HTERT RPE-1 (cell line): ENCODE measurements at regions not wholly inside any gene's neighbourhood (a gene's known extent, or its start where the extent isn't known, plus 50 kb on each side); places are given as distances from the start of the nearest gene placed in this dataset.

Experiments used
- in situ Hi-C: fragments of 300-500 bp; cut with MboI; formaldehyde crosslinking; loops from 4 replicates; pipeline ENCODE4 v1.14.3; 2020; ENCODE audit warnings: low sequenced_read_pairs

GRCh38 chr10:123480344-123480743, 185.8 kb upstream of the GPR26 start:
- in situ Hi-C loops: no loop called here

GRCh38 chr10:123480845-123481244, 185.3 kb upstream of the GPR26 start:
- in situ Hi-C loops: no loop called here

GRCh38 chr10:123484722-123485121, 181.4 kb upstream of the GPR26 start:
- in situ Hi-C loops: no loop called here

DNA sequence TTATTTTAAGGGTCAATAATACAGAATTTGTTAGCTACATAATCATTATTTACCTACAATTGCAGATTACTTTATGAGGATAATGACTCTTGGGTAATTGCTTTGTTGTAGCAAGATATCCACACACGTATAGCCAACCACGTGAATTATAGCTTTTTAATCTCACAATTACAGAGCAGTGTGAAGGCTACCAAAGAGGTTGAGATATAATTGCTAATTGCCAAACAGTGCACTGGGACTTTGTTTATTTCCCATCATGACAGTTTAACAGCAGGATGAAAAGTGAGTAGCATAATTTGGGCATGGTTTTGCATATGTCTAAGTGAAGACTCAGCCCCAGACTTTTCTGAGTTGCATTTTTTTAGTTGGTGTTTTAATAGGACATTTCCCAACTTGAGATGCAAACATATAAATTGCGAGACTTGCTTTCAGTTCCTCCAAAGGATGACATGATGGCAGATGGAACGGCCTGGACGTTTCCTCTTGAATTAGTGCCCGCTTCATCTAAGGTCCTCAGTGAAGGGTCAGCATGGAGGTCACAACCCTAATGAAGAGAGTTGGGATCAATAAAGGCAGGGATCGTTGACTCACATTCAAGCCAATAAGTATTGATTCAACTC, 180.7 kb upstream of the GPR26 start:
- in situ Hi-C loops: no loop called here

GRCh38 chr10:123488436-123488835, 177.7 kb upstream of the GPR26 start:
- in situ Hi-C loops: no loop called here

- in situ Hi-C loops: no loop called here
These were observed 174.8 kb upstream of the GPR26 start for GRCh38 chr10:123491364-123491763.

DNA sequence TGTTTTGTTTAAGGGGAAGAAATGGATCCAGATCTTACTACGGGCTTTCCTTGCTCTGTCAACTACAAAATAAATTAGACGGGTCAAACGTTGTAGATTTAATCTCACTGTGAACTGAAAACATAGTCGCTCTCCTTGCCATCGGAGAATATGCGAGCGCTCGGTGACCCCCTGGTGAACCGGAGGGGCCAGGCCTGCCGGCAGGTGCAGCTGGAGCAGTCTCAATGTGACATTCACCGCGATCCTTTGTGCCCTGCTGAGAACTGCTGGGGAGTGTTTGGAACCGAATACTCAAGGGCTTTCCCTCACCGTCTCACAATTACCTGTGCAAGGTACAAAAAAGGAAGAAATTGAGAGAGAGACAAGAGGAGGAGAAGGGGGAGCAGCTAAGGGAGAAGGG, 174.1 kb upstream of the GPR26 start:
- in situ Hi-C loops: no loop called here

GRCh38 chr10:123494301-123494808, 171.8 kb upstream of the GPR26 start:
- in situ Hi-C loops: no loop called here

DNA sequence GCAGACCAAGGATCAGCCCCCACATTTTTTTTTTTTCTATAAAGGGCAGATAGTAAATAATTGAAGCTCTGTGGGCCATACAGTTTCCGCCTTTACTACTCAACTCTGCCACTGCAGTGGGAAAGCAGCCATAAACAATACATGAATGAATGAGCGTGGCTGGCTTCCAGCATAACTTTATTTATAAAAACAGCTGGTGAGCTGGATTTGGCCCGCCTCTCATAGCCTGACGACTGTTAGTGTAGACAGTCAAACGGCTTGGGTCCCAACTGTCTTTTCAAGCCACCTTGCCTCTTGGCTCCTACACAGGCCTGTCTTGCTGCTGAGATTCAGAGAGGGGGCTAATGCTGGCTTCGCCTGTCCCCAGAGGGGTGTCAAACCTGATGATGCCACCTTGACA, 169.8 kb upstream of the GPR26 start:
- in situ Hi-C loops: no loop called here

DNA sequence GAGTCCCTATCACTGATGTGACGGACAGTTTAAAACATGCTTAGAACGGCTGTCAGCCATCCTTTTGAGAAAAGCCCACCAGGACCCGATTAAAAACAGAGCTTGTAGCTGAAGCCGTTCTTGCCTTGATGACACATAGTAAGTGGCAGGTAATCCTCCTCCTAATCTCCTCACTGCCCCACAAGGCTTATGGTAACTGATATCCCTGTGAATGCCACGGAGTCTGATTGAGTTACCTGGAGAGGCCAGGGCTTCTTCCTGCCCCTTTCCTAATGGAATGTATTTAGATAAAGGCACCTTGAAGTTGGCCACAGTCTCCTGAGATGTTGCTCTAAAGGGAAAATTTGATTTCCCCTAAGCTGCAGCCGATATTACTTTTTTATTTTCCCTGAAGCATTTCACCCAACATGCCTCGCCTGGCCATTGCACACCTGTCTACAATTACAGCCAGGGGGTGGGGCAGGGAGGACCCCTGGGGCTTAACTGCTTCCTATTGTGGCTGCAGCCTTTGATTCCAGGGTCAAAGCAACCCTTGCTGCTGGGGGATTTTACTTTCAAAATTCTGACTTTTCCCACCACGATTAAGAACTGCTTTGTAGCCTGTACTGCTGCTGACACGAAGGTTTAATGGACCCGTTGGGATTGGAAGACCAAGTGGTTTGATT, 169.0 kb upstream of the GPR26 start:
- in situ Hi-C loops: no loop called here

DNA sequence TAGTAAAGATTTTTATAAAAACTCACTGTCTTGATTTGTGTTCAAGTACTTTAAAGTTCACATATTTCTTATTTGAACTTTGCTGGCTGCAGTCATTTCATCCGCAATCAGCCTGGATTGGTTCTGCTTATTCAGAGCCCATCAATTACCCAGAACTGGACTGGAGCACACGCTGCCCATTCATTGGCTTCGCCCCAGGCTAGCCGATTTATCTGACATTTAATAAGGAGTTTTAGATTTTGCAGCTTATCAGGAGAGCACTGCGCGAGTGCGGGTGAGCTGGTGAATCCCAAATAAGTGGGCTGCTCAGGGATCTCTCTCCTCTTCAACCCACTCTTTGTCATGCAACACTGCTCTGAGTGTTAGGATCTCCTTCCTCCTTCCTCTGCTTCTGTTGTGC, 166.0 kb upstream of the GPR26 start:
- in situ Hi-C loops: no loop called here

DNA sequence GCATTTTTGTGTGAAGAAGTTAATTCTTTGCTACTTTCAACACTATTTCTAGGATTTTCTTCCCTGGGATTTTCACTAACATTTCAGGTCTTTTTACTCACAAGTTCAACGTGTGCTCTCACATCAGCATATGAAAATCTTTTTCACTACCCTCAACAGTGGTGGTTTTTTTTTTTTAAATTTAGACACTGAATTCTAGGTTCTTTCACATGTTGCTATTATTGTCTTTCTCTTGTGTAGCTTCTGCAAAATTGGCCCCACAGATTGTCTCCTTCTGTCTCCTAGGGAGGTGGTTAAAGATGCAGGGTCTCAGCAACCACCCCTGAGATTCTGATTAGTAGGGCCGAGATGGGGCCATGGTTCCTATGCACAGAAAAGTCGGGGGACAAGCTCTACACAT, 165.0 kb upstream of the GPR26 start:
- in situ Hi-C loops: no loop called here

DNA sequence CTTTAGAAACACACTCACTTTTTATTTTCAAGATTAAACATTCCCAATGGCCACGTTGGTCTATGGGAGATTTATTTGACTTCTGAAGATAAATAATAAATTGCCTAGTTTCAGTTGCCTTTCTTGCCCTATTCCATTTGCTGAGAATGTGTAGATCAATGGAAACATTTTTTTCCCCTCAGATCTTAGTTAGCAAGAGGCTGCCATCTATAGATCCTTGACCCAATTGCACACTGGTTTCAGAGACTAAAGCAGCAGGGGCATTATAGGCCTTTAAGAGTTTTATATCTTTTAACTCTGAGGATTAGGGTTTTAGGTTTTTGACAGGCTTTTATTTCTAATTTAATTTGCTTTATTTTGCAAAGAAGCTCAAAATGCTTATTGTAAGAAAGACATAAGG, 163.2 kb upstream of the GPR26 start:
- in situ Hi-C loops: no loop called here

- in situ Hi-C loops: no loop called here
These were observed 159.7 kb upstream of the GPR26 start for GRCh38 chr10:123506455-123506854.

DNA sequence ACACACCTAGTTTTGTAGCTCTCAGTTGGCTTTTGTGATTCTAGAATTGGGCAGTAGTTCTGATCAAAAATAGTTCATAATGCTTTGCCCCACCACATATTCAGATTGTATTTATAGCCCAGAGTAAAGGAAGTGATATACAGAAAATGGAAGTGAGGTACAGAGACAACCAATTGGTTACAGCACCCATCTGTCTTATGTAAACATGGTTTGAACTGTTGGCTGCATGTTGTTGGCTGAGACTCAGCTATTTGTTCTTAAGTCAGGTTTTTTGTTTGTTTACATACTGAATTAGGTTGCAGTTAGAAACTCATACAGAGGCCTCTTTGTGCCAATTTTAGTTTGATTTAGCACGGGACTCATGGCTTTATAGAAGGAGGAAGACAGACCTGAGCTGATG, 158.9 kb upstream of the GPR26 start:
- in situ Hi-C loops: no loop called here

- in situ Hi-C loops: no loop called here
These were observed 156.8 kb upstream of the GPR26 start for GRCh38 chr10:123509338-123509737.

DNA sequence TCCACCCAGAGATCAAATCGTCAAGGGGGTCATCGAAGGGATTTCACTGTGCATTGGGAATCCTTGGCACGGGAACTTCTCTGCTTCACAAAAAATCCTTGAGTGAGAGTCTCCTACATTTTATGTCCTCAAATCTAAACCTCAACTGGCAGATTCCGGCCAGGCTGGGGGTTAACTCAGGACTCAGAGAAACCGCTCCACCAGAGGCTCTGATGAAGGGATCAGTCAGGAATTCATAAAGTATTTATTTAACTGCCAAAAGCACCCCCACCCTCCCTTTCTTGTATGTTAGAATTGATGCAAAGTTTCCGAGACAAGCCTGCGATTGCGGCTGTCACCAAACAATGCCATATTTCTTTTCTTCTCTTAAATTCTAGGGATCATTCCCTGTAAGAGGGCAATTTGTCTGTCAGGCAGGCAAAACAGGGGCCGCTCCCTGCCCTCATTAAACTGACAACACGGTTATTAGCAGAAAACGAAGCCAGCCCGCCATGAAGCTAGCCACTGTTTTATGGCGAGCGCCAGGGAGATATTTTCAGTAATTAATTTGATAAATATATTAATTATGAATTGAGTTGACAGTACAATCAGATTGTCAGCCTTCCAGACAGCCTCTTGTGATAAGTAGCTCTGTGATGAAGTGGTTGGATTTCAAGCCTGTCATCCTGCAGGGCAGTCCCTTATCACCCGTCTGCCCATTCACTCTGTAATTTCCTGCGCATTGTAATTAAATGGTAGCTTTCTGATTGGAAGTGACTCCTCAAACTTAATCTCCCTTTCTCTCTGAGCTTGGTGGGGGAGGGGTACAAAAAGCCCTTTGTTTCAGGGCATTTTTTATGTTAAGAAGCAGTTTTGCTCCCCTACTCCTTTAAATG, 153.0 kb upstream of the GPR26 start:
- in situ Hi-C loops: no loop called here

DNA sequence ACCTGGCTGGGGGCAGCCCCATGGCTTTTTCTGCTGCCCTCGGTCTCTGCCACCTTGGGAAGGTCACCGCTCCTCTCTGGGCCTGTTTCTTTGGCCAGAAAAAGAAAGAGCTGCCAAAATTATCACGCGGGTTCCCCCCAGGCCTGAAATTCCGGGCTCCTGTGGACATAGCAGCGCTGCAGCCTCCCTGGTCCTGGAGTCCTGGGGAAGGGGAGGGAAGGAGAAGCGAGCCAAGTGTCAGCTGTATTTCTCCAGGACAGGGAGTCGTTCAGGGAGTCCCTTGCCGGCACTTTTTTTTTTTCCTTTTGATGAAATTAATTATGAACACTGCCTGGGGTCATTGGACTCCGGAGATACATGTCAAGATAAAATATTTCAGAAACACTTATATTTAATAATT, 152.3 kb upstream of the GPR26 start:
- in situ Hi-C loops: no loop called here

DNA sequence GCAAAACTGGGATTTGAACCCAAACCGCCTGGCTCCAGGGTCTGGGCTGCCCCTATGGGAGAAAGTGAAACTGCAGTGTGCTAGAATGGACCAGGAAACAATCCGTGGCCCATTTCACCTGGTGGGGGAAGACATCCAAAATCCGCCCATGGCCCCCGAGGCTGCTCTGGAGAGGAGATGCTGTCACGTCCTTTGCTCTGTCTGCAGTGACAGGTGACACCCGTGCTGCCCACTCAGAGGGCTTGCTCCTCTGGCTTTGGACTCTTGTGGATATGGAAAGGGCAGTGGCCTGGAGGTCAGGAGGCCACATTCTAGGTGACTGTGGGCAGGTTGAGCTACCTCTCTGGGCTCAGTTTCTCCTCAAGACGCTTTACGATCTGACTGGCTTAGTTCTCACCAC, 151.2 kb upstream of the GPR26 start:
- in situ Hi-C loops: no loop called here

DNA sequence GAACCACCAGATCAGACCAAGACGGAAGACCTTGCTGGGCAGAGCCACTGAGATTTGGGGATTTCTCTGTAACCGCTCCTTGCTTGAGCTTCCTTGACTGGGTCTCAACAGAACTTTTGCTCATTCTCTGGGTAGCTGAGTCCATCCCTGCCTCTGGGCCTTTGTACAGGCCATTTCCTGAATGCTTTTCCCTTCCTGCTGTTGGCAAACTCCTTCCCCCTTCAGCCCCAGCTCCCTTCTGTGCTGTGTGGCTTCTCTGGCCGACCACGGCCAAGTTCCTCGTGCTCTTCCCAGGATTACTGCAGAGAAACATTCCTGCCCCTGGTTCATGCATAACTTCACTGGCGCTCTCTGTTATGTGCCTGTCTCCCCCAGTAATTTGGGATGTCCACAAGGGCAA, 150.5 kb upstream of the GPR26 start:
- in situ Hi-C loops: no loop called here

DNA sequence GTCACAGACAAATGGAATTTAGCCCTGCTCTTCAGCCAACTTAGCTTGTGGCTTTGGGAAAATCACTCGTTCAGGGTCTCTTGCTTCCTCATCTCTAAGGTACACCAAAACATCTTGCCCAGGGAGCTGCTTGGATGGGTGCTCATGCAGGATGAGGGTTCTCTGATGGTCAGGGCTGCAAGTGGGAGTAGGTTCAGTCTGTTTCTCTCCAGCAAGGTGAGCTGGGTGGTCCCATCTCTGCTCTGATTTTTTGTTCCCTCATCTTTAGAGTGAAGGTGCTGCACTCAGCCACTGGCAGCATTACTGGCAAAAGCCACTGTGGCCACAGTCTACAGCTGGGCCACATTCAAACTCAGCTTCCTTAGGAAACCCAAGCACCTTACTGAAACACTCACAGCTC, 149.9 kb upstream of the GPR26 start:
- in situ Hi-C loops: no loop called here

DNA sequence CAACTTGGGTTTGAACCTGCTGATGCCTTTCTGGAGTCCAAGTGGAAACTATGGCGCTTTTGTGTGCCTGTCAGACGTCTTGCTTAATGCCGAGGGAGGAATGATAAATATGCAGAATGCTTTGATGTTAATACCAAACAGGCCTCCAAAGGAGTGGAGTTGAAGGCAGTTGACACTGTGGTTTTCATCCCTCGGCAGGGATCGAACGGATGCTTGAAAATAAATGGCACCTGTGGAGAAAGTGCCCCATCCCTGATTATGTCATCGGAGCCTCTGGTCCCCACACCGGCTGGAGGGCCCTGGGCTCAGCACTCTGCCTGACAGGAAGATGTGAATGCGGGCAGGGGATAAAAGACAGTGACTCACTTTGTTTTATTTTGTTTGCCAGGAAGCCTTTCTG, 148.7 kb upstream of the GPR26 start:
- in situ Hi-C loops: no loop called here
